Heart left ventricle (tissue), 16 donors: ENCODE measurements at regions not wholly inside any gene's neighbourhood (a gene's known extent, or its start where the extent isn't known, plus 50 kb on each side); places are given as distances from the start of the nearest gene placed in this dataset.

Experiments
- ATAC-seq, 4 donors: fragments of 200-7000 bp; cut with Tn5 transposase; one replicate each; pipeline ENCODE4 v1.9.1; 2020 to 2022; ENCODE audit warnings: moderate library complexity in 4 of 4, mild to moderate bottlenecking in 3 of 4, moderate number of reproducible peaks in 1 of 4
- DNase-seq, 5 donors: peaks; one replicate each; pipeline ENCODE4 v3.0.0-alpha.2; 2020
- H3K27ac ChIP-seq, 12 donors: fragments of 200-600 bp; sonication (generic) in 4 of 12; one replicate each; pipeline versions ENCODE4 v1.5.0 to v1.8.0; 2016 to 2022; ENCODE audit warnings: mild to moderate bottlenecking in 2 of 12
- H3K27me3 ChIP-seq, 9 donors: fragments of 200-600 bp; sonication (generic) in 2 of 9; one replicate each; pipeline versions ENCODE4 v1.5.1 to v1.8.0; 2016 to 2022; ENCODE audit warnings: mild to moderate bottlenecking in 3 of 9
- H3K36me3 ChIP-seq, 9 donors: fragments of 200-600 bp; sonication (generic) in 2 of 9; one replicate each; pipeline versions ENCODE4 v1.5.0 to v1.8.0; 2018 to 2022; ENCODE audit warnings: mild to moderate bottlenecking in 2 of 9
- H3K4me1 ChIP-seq, 12 donors: fragments of 200-600 bp; sonication (generic) in 4 of 12; one replicate each; pipeline versions ENCODE4 v1.5.0 to v1.8.0; 2016 to 2022; ENCODE audit warnings: mild to moderate bottlenecking in 3 of 12
- H3K4me3 ChIP-seq, 12 donors: fragments of 200-600 bp; sonication (generic) in 4 of 12; one replicate each; pipeline versions ENCODE4 v1.5.0 to v1.8.0; 2017 to 2022; ENCODE audit warnings: mild to moderate bottlenecking in 9 of 12, moderate library complexity in 4 of 12
- H3K9me3 ChIP-seq, 12 donors: fragments of 200-600 bp; sonication (generic) in 4 of 12; one replicate each; pipeline versions ENCODE4 v1.5.0 to v1.8.0; 2016 to 2022; ENCODE audit warnings: mild to moderate bottlenecking in 1 of 12
- POLR2A ChIP-seq, 2 donors: fragments of 450-650 bp; IDR thresholded peaks; one replicate each; pipeline ENCODE4 v1.6.1; 2017; ENCODE audit warnings: antibody characterized with exemption in 2 of 2, mild to moderate bottlenecking in 2 of 2, moderate library complexity in 2 of 2
- WGBS, 4 donors: extraction: QIAGEN DNeasy Blood & Tissue Kit in 2 of 4; methylation state at CpG; one replicate each; pipeline versions ENCODE4 v1.1.5 to v1.1.7; 2013 to 2018; 5-methylcytosine and 5-hydroxymethylcytosine counted together
- intact Hi-C, 10 donors: fragments of 100-400 bp; cut with DNase I; formaldehyde crosslinking; loops; one replicate each; pipeline versions ENCODE4 v1.11.1 to v1.14.2; 2022
- TF ChIP-seq, protein P1 (sequence below), 12 donors: fragments of 200-600 bp; sonication (generic) in 4 of 12; IDR thresholded peaks; one replicate each; pipeline versions ENCODE4 v1.5.0 to v1.8.0; 2018 to 2022; ENCODE audit warnings: antibody characterized with exemption in 12 of 12, mild to moderate bottlenecking in 5 of 12
- donor health status: ischemic (EF 13 %, LVEDD 7.1; RV severe dilation, severe dysfunction).
- donor health status: healthy with polysubstance abuse.
- donor health status: DM: no; HTN: yes; CAD: no.
- donor health status: DM: no; HTN: no; CAD: no.
- donor health status: ischemic (EF 25% LVEDD 6.9; RV normal size, moderate dysfunction).
- donor health status: ischemic (EF 25% LVEDD 5.7; RV mildly dilated, moderate dysfunction).
- donor health status: healthy.
- donor health status: DM: yes; HTN: yes; CAD: no.
- donor health status: ischemic (EF 35%, LVEDD 5.7; RV mildly dilated, moderate dysfunction).
- donor health status: nonischemic (EF 11% LVEDD 7.7; RV severe dilation, severe dysfunction).
- donor health status: DM: yes; HTN: yes; CAD: no.
- donor health status: PGD.
- donor health status: ischemic (EF 29% LVEDD 5.4; RV normal size, mild dysfunction).
- donor health status: nonischemic (EF 23%, LVEDD 6.1; RV moderate dilation, normal function).

DNA sequence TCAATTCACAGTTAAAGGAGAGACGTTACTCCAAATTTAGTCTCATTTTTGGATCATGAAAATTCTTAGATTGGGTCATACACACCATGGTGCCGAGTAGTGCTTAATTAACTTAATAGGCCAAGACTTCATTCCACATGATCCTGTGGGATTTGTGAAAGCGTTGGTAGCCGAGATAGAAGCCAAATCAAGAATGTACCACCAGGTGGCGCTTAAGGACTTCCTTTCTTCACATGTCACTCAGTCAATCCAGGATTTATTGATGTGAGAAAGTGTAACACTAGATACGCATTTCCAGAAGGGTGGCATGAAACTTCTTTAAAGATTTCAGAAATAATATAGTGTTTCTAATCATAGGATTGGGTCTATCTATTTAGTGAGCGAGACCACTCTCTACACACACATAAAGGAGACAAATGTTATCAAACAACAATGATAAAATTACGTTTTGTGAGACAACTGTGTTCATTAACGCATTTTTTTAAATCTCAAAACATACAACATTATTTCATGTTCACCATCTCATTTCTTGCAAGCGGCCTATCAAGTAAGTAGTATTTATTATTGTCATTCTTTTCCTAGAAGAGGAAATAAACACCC is 436.1 kb downstream of the CHL1 start:
- intact Hi-C loops = no loop called here
- H3K27me3 ChIP-seq = no peaks in the 10 kb centered on the region
- no peaks in the 10 kb centered on the region for H3K36me3 ChIP-seq
- DNase-seq (peak in 3 of 5 donors; percentile 7 to 22 (median 17)), ATAC-seq (no peak)
- no peaks in the 10 kb centered on the region for H3K4me1 ChIP-seq
- 17 to 20% (median 18%) methylated on average over 10 of the region's 10 CpGs for WGBS, 4 donors
- TF ChIP-seq, protein P1, sequence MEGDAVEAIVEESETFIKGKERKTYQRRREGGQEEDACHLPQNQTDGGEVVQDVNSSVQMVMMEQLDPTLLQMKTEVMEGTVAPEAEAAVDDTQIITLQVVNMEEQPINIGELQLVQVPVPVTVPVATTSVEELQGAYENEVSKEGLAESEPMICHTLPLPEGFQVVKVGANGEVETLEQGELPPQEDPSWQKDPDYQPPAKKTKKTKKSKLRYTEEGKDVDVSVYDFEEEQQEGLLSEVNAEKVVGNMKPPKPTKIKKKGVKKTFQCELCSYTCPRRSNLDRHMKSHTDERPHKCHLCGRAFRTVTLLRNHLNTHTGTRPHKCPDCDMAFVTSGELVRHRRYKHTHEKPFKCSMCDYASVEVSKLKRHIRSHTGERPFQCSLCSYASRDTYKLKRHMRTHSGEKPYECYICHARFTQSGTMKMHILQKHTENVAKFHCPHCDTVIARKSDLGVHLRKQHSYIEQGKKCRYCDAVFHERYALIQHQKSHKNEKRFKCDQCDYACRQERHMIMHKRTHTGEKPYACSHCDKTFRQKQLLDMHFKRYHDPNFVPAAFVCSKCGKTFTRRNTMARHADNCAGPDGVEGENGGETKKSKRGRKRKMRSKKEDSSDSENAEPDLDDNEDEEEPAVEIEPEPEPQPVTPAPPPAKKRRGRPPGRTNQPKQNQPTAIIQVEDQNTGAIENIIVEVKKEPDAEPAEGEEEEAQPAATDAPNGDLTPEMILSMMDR (IDR thresholded peaks at IDR 0.05) = peak; percentile 13 to 66 (median 51)
- no peak for TF ChIP-seq POLR2A (IDR thresholded peaks at IDR 0.05)
- no peaks in the 10 kb centered on the region for H3K9me3 ChIP-seq
- H3K27ac ChIP-seq = no peak overlapping the region
- H3K4me3 ChIP-seq = no peak overlapping the region

DNA sequence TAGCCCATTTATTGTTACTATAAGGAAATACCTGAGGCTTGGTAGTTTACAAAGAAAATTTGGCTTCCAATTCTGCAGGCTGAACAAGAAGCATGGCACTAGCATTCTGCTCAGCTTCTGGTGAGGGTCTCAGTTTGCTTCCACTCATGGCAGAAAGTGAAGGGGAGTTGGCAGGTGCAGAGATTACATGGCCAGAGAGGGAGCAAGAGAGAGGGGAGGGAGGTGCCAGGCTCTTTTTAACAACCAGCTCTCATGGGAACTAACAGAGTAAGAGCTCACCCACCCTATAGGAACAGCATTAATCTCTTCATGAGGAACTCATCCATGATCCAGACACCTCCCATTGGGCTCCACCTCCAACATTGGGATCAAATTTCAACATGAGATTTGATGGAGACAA is 437.9 kb downstream of the CHL1 start:
- no peak overlapping the region for H3K27ac ChIP-seq
- no peak for TF ChIP-seq POLR2A (IDR thresholded peaks at IDR 0.05)
- TF ChIP-seq, protein P1 (IDR thresholded peaks at IDR 0.05) = no peak
- H3K4me1 ChIP-seq = no peaks in the 10 kb centered on the region
- H3K27me3 ChIP-seq = no peaks in the 10 kb centered on the region
- no peaks in the 10 kb centered on the region for H3K36me3 ChIP-seq
- H3K9me3 ChIP-seq = no peaks in the 10 kb centered on the region
- intact Hi-C loops = no loop called here
- ATAC-seq = no peak
- H3K4me3 ChIP-seq = no peak overlapping the region
- DNase-seq = no peak

DNA sequence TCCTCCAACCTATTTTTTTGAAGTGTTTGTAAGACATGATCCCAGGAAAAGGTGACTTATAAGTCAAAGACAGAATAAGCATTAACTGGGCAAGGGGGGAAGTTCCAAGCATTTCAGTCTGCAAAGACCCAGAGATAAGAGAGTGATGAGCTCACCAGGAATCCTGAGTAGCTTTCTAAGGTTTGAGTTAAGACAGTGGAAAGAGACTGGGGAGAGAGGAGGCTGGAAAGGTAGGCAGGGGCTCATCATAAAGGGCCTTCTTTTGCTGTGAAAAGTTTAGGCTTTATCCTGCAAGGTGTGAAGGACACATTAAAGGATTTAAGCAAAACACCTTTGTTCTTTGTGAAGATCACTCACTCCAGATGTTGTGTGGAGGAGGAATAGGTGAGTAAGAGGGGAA is 438.8 kb downstream of the CHL1 start:
- ATAC-seq (no peak), DNase-seq (no peak)
- Histone ChIP-seq H3K36me3 (no peaks in the 10 kb centered on the region), H3K4me1 (no peaks in the 10 kb centered on the region), H3K9me3 (no peaks in the 10 kb centered on the region), H3K27me3 (no peaks in the 10 kb centered on the region), H3K27ac (no peak overlapping the region), H3K4me3 (no peak overlapping the region)
- TF ChIP-seq POLR2A (IDR thresholded peaks at IDR 0.05) = no peak
- TF ChIP-seq, protein P1 (IDR thresholded peaks at IDR 0.05) = no peak
- intact Hi-C loops = no loop called here

DNA sequence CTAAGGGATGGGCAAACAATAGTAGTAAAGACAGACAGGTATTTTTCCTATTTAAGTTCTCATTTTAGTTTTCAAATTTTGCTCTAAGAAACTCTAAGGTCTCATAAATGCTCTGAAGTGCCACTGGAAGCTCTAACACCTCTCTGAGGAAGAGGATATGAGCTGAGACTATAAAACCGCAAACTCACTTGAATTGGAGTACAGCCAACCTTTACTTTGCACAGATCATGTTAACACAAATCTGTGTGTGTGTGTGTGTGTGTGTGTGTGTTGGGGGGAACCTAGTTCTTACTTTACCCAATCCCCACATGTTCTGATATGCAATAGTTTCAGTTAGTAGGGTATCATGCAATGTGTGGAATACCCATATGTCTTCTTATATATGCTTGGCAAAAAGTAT is 446.8 kb downstream of the CHL1 start:
- TF ChIP-seq, protein P1 (IDR thresholded peaks at IDR 0.05) = no peak
- TF ChIP-seq POLR2A (IDR thresholded peaks at IDR 0.05) = no peak
- WGBS, 4 donors = 61 to 82% (median 70%) methylated on average over 1 of the region's 1 CpG
- ATAC-seq = no peak
- intact Hi-C loops = no loop called here
- Histone ChIP-seq H3K27me3 (no peaks in the 10 kb centered on the region), H3K27ac (no peak overlapping the region), H3K9me3 (peaks cover 0 to 3% (median 0%) of the 10 kb centered on the region in 12 donors), H3K36me3 (no peaks in the 10 kb centered on the region), H3K4me3 (no peak overlapping the region), H3K4me1 (no peaks in the 10 kb centered on the region)
- DNase-seq = no peak
